ENCODE measurements at regions not wholly inside any gene's neighbourhood (a gene's known extent, or its start where the extent isn't known, plus 50 kb on each side); places are given as distances from the start of the nearest gene placed in this dataset.

GRCh38 chr16:64428463-64429113, 693.3 kb downstream of the CDH11 start:
- POLR2A ChIA-PET: no interaction called here
- H3K4me1 Mint-ChIP-seq: no peaks in the 10 kb centered on the region
- no peaks in the 10 kb centered on the region for H3K27me3 Mint-ChIP-seq
- no peaks in the 10 kb centered on the region for H3K36me3 Mint-ChIP-seq
- no peak for DNase-seq
- H3K9me3 Mint-ChIP-seq: peaks cover 4% of the 10 kb centered on the region
- ATAC-seq (ENCODE audit: low read depth): no peak
- H3K27ac Mint-ChIP-seq: no peak overlapping the region
- no peak overlapping the region for H3K4me3 Mint-ChIP-seq

GRCh38 chr16:64426131-64426666, 695.7 kb downstream of the CDH11 start:
- Mint-ChIP-seq H3K27ac (no peak overlapping the region), H3K4me3 (no peak overlapping the region), H3K9me3 (peaks cover 5% of the 10 kb centered on the region), H3K4me1 (no peaks in the 10 kb centered on the region), H3K27me3 (no peaks in the 10 kb centered on the region), H3K36me3 (no peaks in the 10 kb centered on the region)
- POLR2A ChIA-PET: no interaction called here
- no peak for DNase-seq
- ATAC-seq (ENCODE audit: low read depth): no peak

DNA sequence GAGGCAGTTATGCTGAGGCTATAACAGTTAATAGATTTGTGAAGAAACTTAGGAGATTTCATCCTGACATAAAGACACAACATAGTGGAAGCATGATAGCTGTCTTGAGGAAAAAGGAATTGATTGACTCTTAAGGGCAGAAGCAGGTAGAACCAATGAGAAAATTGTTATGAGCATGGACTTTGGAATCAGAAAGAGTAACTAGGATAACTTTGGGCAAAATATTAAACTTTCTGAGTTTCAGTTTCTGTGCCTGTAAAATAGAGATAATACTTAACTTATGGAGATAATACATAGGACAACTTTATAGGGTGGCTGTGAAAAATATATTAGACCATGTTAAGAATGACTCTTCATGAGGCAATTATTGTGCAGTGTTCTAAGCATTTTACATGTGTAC, 696.5 kb downstream of the CDH11 start:
- no peaks in the 10 kb centered on the region for H3K27me3 Mint-ChIP-seq
- H3K4me3 Mint-ChIP-seq: no peak overlapping the region
- no peak overlapping the region for H3K27ac Mint-ChIP-seq
- H3K36me3 Mint-ChIP-seq: no peaks in the 10 kb centered on the region
- DNase-seq (no peak), ATAC-seq (ENCODE audit: low read depth) (no peak)
- POLR2A ChIA-PET: no interaction called here
- H3K9me3 Mint-ChIP-seq: peaks cover 6% of the 10 kb centered on the region
- no peaks in the 10 kb centered on the region for H3K4me1 Mint-ChIP-seq

DNA sequence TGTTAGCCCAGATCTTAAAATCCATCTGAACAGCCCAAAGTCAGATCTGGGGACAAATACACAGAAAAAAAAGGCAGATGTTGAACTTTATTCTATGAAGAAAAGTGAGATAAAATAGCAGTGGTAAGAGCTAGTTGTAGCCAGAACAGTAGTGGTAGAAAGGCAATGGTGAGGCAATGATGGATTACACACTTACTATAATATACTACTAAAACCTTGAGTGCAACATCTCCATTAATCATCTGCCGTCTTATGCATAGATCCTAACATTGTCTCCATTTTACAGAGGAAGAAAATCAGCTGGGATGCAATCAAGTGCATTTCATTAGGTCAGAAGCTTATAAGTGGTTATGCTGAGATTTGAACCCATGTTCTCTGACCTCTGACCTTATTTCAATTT, 699.6 kb downstream of the CDH11 start:
- Mint-ChIP-seq H3K27me3 (no peaks in the 10 kb centered on the region), H3K27ac (no peak overlapping the region), H3K4me1 (no peaks in the 10 kb centered on the region), H3K4me3 (no peak overlapping the region), H3K9me3 (peaks cover 11% of the 10 kb centered on the region), H3K36me3 (no peaks in the 10 kb centered on the region)
- POLR2A ChIA-PET: no interaction called here
- DNase-seq (no peak), ATAC-seq (ENCODE audit: low read depth) (no peak)

GRCh38 chr16:64421515-64421914, 700.3 kb downstream of the CDH11 start:
- no peak overlapping the region for H3K4me3 Mint-ChIP-seq
- peaks cover 11% of the 10 kb centered on the region for H3K9me3 Mint-ChIP-seq
- DNase-seq (no peak), ATAC-seq (ENCODE audit: low read depth) (no peak)
- POLR2A ChIA-PET: no interaction called here
- H3K36me3 Mint-ChIP-seq: no peaks in the 10 kb centered on the region
- no peak overlapping the region for H3K27ac Mint-ChIP-seq
- no peaks in the 10 kb centered on the region for H3K4me1 Mint-ChIP-seq
- no peaks in the 10 kb centered on the region for H3K27me3 Mint-ChIP-seq

DNA sequence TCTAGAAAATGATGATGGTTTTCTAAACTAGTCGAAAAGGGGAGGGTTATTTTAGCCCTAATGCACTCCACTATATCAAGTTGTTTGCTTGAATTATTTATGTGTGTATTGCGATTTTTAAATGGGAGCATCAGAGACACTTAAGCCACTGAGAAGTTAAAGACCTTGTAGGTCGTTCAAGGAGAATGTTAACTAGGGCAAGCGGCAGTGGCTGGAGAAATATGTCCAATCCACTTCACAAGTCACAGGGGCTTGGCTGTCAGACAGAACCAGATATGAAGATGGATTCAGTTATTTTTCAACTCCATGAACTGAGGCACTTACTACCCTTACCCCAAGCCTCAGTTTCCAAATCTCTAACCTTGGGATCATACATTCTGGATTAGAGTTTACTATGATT, 702.0 kb downstream of the CDH11 start:
- Mint-ChIP-seq H3K4me1 (no peaks in the 10 kb centered on the region), H3K27me3 (no peaks in the 10 kb centered on the region), H3K9me3 (peaks cover 11% of the 10 kb centered on the region), H3K4me3 (no peak overlapping the region), H3K27ac (no peak overlapping the region), H3K36me3 (no peaks in the 10 kb centered on the region)
- ATAC-seq (ENCODE audit: low read depth): no peak
- POLR2A ChIA-PET: no interaction called here
- DNase-seq: no peak

- peaks cover 11% of the 10 kb centered on the region for H3K9me3 Mint-ChIP-seq
- no peak for DNase-seq
- POLR2A ChIA-PET: no interaction called here
- H3K27me3 Mint-ChIP-seq: no peaks in the 10 kb centered on the region
- no peaks in the 10 kb centered on the region for H3K36me3 Mint-ChIP-seq
- no peaks in the 10 kb centered on the region for H3K4me1 Mint-ChIP-seq
- H3K27ac Mint-ChIP-seq: no peak overlapping the region
- no peak overlapping the region for H3K4me3 Mint-ChIP-seq
- ATAC-seq (ENCODE audit: low read depth): no peak
Observed at GRCh38 chr16:64417711-64418227, 704.1 kb downstream of the CDH11 start.

- POLR2A ChIA-PET: no interaction called here
- no peak for DNase-seq
- no peak for ATAC-seq (ENCODE audit: low read depth)
- Mint-ChIP-seq H3K4me3 (no peak overlapping the region), H3K27me3 (no peaks in the 10 kb centered on the region), H3K9me3 (peaks cover 10% of the 10 kb centered on the region), H3K27ac (no peak overlapping the region), H3K4me1 (no peaks in the 10 kb centered on the region), H3K36me3 (no peaks in the 10 kb centered on the region)
Observed at GRCh38 chr16:64416216-64417005, 705.5 kb downstream of the CDH11 start.

DNA sequence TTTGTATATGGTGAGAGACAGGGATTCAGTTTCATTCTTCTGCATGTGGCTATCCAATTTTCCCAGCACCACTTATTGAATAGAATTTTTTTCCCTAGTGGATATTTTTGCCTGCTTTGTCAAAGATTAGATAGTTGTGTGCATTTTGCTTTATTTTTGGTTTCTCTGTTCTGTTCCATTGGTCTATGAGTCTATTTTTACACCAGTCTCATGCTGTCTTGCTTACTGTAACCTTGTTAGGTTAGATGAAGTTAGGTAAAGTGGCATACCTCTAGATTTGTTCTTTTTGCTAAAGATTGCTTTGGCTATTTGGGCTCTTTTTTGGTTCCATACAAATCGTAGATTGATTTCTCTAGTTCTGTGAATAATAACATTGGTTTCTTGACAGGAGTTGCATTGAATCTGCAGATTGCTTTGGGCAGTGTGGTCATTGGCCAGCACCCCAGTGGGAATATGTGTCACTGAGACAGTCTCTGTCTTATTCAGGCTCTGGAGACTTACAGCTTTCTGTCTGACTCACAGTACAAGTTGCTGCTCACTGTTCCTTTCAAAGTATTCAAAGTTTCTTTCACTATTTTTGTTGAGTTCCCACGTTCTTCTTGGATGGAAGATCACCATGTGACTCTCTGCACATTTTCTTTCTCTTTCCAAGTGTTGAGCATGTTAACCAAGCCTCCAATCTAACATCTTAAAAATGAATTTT, 709.1 kb downstream of the CDH11 start:
- Mint-ChIP-seq H3K36me3 (no peaks in the 10 kb centered on the region), H3K4me3 (no peak overlapping the region), H3K27ac (no peak overlapping the region), H3K4me1 (no peaks in the 10 kb centered on the region), H3K27me3 (no peaks in the 10 kb centered on the region), H3K9me3 (peaks cover 4% of the 10 kb centered on the region)
- no peak for DNase-seq
- POLR2A ChIA-PET: no interaction called here
- no peak for ATAC-seq (ENCODE audit: low read depth)

- no peaks in the 10 kb centered on the region for H3K4me1 Mint-ChIP-seq
- POLR2A ChIA-PET: no interaction called here
- H3K36me3 Mint-ChIP-seq: no peaks in the 10 kb centered on the region
- no peak overlapping the region for H3K4me3 Mint-ChIP-seq
- ATAC-seq (ENCODE audit: low read depth) (no peak), DNase-seq (no peak)
- no peak overlapping the region for H3K27ac Mint-ChIP-seq
- H3K27me3 Mint-ChIP-seq: no peaks in the 10 kb centered on the region
- H3K9me3 Mint-ChIP-seq: peaks cover 7% of the 10 kb centered on the region
Observed at GRCh38 chr16:64410306-64410705, 711.6 kb downstream of the CDH11 start.

DNA sequence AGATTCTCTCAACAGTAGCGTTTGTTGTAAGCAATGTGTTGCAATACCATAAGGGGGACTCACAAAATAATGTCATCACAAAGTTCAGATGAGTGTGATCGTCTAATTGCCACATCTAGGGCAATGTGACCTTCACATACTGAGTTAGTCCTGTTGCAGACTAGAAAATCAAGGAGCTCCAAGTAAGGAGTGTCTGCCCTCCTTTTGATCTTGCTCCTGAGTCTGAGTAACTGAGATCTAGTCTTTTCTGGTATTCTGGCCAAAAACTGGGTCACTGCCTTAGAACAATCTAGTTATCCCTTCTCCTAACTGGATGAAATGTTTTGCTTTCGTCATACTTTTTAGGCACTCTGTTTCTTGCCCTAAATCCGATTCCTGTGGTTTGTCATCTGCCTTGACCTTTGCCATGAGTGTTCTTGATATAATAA, 712.1 kb downstream of the CDH11 start:
- DNase-seq (no peak), ATAC-seq (ENCODE audit: low read depth) (no peak)
- POLR2A ChIA-PET: no interaction called here
- Mint-ChIP-seq H3K4me1 (no peaks in the 10 kb centered on the region), H3K27ac (no peak overlapping the region), H3K27me3 (no peaks in the 10 kb centered on the region), H3K9me3 (peaks cover 7% of the 10 kb centered on the region), H3K4me3 (no peak overlapping the region), H3K36me3 (no peaks in the 10 kb centered on the region)

DNA sequence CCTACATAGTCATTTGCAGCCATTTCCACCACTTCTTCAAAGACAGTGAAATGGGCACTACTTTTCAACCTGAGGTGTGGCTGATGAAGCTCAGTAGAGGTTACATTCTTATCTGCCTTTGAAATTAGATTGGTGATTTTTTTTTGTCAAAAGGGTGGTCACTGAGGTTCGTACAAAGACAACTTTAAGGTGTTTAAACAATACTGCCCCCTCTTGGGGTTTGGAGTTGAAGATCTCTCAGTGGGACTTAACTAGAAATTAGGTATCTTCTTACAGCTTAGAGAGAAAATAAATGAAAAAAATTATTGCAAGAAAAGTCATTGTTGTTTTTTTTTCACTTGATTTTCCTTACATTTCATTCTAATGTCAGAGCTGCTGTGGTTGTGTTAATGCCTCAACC, 713.2 kb downstream of the CDH11 start:
- Mint-ChIP-seq H3K9me3 (peaks cover 7% of the 10 kb centered on the region), H3K36me3 (no peaks in the 10 kb centered on the region), H3K4me3 (no peak overlapping the region), H3K4me1 (no peaks in the 10 kb centered on the region), H3K27ac (no peak overlapping the region), H3K27me3 (no peaks in the 10 kb centered on the region)
- ATAC-seq (ENCODE audit: low read depth): no peak
- DNase-seq: no peak
- POLR2A ChIA-PET: no interaction called here

- no peak overlapping the region for H3K4me3 Mint-ChIP-seq
- DNase-seq (no peak), ATAC-seq (ENCODE audit: low read depth) (no peak)
- H3K36me3 Mint-ChIP-seq: no peaks in the 10 kb centered on the region
- no peak overlapping the region for H3K27ac Mint-ChIP-seq
- H3K4me1 Mint-ChIP-seq: no peaks in the 10 kb centered on the region
- no peaks in the 10 kb centered on the region for H3K27me3 Mint-ChIP-seq
- H3K9me3 Mint-ChIP-seq: peaks cover 5% of the 10 kb centered on the region
- POLR2A ChIA-PET: no interaction called here
Observed at GRCh38 chr16:64406770-64407181, 715.1 kb downstream of the CDH11 start.
